ENCODE measurements at regions not wholly inside any gene's neighbourhood (a gene's known extent, or its start where the extent isn't known, plus 50 kb on each side); places are given as distances from the start of the nearest gene placed in this dataset.

DNA sequence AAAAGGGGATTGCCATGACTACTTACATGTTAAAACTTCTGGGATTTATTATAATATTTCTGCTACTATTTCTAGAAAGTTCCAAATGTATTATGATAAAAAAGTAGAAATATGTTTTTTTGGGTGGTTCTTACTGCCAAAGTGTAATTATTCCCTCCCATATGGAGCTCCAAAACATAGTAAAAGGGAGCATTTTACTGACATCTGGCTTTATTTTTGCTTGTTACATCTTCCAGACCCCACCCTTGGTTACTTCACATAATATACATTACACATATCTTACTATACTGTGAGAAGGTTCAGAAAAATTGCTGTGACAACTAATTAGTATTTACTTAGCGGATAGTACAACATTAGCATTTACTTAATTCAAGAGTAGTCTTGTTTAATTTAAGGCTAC is 205.1 kb upstream of the TLL1 start:
- DNase-seq (ENCODE audit: low spot score) = no peak

DNA sequence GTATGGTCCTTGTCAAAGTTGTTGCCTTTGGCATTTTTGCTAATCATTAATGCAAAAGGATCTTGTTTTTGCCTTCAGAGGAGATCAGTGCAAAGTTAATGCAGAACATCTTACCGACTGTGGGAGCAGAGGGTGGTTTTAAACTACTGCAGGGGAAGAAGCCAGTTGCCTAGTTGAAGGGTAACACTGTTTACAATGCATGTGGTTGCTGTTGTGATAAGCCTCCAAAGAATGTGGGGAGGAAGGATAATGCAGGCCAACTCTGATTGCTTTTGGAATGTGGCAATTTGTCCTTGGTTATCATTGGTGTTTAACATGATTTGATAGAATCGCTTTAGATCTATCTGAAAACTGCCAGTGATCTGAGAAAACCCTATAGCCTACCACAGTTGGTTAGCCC is 204.3 kb upstream of the TLL1 start:
- no peak for DNase-seq (ENCODE audit: low spot score)

DNA sequence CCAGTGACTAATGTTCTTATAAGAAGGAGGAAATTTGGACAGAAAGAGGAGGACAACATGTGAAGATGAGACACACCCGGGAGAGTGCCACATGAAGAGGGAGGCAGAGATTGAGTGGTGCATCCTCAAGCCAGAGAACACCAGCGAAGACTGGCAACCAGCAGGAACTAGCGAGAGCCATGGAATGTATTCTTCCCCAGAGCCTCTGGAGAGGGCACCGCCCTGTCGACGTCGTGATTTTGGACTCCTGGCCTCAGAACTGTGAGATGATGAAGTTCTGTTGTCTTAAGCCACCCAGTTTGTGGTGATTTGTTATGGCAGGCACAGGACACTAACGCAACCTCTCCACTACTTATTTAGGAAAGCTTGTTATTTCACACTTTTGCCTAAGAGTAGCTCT is 196.0 kb upstream of the TLL1 start:
- no peak for DNase-seq (ENCODE audit: low spot score)

DNA sequence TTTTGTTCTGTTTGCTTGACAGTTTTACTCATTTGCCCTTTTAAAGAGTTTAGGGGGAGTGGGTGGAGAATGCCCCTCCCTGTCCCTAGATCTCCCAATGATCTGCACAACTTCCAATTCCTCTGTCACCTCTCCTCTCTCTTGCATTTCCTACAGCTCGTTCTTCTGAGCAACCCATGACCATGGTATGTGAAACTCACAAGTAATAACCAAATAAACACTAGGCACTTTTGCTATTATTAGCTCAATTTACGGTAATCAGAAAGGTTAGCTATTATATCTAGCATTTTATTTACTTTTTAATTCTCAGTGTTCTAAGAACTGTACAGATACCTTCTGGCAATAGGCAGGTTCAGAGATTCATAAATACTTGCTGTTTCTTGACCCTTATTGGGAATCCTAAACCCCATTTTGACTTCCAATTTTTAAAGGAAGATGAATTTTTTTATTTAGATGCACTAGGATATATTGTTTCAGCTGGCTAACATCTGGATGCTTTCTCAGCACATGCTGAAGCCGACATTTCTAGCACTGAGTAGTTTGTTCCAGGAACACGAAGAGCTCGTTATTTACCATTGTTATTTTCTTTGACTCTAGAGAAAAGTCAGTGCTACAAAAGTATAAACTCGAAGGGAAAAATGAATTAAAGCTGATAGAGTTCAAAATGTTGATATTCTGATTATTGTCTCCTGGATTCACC is 194.7 kb upstream of the TLL1 start:
- no peak for DNase-seq (ENCODE audit: low spot score)

DNA sequence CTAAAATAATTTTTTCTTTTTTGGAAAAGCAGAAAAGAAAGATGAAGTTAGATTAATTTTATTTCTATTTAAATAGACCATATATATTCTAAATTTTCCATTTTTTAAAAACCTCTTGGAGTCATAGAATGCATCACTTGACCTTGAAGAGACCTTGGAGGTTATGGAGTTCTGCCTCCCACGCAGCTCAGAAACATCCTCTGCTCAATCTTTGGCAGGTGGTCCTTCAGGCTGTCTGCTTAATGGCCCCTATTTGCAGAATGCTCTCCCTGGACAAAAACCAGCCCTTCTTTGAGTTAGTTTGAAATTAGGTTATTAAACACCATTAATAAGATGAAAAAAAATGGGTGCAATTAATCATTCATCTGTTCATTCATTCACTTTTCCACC is 194.1 kb upstream of the TLL1 start:
- DNase-seq (ENCODE audit: low spot score) = no peak

DNA sequence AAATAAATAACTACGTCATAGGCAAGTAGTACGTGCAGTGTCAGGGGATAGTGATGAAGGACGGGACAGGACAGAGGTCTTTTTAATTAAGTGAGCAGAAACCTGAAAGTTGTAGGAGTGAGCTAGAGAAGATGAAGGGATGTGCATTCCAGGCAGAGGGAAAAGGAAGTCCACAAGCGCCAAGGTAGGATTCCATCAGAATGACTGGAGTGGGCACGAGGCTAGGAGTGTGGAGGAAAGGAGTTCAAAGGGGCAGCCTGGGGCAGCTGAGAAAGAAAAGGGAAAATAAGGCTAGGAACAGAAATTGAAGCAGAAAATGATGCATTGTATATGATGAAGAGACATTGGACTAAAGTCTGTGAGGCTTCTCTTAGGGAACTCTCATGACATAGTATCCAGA is 192.2 kb upstream of the TLL1 start:
- no peak for DNase-seq (ENCODE audit: low spot score)

DNA sequence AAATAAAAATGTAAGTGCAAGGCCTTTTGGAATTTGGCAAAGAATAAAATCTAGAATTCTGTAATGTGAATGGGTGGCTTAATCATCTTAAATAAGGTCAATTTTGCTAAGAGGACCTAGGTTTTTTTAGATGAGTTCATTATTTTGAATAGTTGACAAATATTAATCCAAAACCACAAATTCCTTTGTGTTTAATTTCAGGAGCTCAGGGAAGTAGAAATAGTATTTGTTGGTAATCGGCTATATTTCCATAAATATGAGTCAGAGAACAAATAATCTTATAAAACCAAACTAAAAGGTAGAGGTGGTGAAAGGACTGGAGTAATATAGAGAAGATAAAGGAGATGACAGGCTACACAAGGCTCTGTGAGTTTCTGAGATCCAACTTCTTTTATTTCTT is 190.4 kb upstream of the TLL1 start:
- DNase-seq (ENCODE audit: low spot score) = no peak

DNA sequence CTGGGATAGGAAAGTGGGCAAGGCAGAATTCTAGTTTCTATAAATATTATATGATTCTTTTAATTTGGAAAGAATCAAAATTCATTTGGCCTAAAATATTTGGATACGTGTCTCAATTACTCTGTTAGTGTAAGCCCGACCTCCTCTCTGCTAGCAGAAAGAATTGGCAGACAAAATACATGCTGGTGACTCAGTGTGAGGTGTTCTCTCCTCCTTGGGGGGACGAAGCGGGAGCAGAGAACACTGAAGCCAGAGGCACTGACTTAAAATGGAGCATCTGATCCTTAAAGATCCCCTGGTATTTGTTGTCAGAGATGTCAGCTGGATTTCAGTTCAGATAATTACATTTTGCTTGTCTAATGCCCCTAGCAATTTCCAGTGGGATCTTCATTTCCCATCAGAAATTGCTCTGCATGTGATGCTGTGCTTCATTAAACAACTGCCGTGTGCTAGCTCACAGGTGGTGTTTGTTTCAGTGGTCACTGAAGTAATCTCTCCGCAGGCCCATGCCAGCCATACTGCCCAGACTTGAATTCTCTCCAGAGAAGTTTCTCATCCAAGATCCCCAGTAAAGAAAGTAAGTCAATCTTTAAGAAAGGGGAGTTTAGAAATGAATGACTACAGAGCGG is 188.7 kb upstream of the TLL1 start:
- DNase-seq (ENCODE audit: low spot score) = no peak

DNA sequence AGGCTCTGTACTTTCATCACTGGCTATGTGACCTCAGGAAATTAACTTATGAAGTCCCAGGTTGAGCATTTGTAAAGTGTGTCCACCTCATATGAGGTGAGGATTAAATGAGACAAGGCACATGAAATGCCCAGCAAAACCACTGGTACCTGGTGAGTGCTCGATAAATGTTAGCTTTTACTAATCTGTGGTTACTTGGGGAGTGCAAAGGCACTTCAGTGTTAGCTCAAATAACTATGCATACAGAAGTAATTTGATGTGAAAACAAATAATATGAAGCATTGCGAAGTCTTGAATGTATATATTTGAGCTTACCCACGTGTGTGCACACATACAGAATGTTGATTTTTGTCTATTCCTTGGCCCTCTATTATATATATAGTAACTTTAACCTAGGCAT is 186.3 kb upstream of the TLL1 start:
- no peak for DNase-seq (ENCODE audit: low spot score)

DNA sequence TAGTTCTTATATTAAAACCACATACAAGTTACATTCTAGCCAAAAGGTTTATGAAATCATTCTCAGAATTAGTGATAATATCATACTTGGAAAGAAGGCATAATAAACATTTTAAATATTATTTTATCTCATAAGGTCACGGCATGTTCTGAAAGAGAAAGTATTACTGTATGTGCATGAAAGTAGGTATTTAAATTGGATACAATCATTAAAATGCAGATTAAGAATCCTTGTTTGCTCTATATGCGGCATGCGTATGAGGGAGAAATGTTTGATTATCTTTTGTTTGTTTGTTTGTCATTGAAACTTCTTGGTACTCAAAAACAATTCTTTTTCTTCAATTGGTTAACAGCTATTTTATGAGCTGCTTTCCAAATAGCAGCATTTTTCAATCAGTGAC is 183.9 kb upstream of the TLL1 start:
- DNase-seq (ENCODE audit: low spot score) = no peak

DNA sequence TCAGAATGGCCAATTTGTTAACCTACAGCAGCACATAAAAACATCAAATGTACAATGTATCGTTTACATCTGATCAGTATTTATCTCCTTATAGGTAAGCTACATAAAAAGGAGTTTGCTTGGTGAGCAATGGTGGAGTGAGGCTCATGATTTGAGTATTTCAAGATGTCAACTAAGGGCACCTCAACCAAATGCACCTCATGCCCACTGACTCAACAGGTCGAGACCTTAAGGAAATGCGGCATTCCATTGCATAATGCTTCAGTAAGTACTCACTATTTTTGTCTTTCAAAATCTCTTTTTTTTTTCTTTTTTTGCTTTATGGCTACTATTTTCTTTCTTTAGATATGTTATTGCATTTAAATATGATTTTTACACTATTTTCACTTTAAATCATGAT is 181.0 kb upstream of the TLL1 start:
- no peak for DNase-seq (ENCODE audit: low spot score)

DNA sequence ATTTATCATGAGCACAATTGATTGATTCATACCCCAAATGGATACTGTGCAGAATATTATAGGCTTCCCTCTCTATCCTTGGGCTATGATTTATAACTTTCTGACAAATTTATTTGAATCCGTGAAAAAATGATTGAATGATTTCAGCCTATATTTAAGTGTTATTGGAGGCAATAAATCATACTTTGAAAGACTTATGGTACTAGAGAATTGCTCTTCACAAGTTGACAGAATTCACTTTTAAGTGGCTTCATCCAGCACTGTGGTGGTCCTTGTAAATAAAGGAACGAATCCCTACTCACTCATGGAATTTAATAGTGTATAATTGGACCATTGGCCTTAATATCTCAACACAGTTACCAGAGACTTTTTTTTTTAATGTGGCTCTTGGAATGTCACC is 174.8 kb upstream of the TLL1 start:
- no peak for DNase-seq (ENCODE audit: low spot score)

DNA sequence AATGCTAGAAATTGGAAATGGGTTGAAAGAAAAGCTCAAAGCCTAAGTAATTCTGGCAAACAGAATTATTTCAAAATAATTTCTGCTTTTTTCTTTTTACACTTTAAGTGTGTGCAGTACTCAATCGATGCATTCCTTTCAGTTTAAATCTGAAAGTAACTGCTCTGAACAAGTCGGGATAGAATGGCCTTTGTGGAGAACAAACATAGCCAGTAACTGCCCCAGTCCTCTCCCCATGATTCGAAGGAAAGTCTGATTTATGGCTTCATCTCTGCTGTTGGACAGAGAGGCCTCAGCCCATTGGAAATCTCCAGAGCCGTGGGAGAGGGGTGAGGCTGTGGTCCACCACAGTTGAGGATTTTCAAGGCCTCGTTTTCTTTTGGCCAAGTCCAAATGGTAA is 174.0 kb upstream of the TLL1 start:
- DNase-seq (ENCODE audit: low spot score) = no peak

DNA sequence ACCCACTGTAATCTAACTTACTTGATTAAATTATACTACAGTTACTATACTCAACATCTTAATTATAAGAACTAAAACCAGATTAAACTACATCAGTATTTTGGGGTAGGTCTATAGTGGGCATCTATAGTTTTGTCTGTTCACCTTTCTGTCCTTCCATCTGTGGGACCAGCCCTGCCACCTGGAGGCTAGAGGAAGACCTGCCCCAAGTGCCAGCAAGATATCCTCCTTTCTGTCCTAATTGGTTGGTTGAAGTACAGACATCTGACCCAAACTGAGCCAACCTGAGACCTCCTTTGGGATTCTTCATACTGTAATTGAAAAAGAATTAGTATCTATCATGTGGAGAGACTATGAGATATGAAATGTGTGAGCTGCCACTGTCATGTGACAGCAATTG is 172.2 kb upstream of the TLL1 start:
- no peak for DNase-seq (ENCODE audit: low spot score)

DNA sequence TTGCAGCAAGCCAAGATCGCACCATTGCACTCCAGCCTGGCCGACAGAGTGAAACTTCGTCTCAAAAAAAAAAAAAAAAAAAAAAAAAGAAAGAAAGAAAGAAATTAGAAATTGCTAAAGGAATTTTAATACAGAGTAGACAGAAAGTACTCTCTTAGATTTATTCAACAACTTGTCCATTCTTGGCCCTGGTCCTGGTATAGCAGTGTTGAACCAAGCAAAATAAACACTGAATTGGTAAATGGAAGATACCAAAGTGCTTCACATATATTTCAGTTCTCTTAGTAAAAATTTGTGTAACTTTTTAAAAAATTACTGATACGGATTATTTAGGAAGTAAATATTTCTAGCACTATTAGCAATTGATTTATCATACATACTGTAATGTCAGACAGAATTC is 165.9 kb upstream of the TLL1 start:
- no peak for DNase-seq (ENCODE audit: low spot score)

DNA sequence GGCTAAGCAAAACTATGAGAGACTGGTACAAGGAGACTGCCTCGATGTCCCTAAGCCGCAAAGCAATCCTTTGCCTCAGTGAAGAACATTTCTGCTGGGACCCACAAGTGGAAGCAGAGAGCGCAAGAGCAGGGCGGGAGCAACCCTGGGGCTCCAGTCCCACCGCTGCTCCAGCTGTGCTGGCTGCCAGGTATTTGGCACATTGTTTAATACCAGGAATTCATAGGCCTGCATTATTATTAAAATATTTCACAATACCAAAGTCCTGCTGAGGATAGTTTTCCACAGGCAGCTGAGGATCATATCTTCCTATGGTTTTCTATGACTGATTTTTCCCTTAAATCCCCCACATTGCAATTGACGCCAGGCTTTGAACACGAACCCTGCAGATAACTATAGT is 163.5 kb upstream of the TLL1 start:
- no peak for DNase-seq (ENCODE audit: low spot score)

DNA sequence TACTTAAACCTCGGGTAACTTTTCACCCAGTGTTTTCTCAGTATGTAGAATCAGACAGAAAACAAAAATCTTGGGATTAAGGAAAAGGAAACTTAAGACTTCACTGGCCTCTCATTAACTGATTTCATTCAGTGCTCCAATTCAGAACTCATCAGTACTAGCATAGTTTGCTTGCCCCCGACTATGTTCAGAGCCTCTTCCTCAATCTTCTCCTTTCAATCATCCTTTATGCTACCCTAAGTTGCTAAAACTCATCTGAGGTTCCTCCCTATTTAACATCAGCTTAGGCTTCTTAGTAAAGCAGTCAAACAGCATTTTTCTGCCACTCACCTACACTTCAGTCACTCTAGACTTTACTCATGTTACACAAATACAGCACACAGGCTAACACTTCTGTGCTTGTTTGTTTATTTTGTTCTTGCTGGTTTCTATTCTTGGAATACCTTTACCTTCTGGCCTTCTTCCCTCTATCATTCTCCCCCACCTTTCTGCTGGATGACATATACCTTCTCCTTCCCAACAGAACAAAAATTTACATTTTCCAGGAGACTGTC is 163.0 kb upstream of the TLL1 start:
- no peak for DNase-seq (ENCODE audit: low spot score)

DNA sequence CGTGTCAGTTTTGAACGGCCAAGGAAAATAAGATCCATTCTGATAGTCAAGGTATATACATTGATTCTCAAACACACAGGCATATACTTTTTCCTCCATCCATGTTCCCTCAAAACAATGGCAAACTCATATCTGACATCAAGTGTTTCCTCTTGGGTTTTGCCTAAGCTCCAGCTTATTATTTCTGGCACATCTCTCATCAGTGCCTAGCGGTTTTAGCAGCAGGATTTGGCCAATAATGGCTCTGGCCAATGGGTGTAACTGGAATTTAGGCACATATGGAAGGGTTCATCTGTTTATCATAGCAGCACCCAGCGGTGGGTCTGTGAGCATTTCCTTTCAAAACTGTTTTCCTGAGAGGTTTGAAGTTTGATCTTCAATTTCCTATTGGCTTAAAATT is 161.6 kb upstream of the TLL1 start:
- no peak for DNase-seq (ENCODE audit: low spot score)

DNA sequence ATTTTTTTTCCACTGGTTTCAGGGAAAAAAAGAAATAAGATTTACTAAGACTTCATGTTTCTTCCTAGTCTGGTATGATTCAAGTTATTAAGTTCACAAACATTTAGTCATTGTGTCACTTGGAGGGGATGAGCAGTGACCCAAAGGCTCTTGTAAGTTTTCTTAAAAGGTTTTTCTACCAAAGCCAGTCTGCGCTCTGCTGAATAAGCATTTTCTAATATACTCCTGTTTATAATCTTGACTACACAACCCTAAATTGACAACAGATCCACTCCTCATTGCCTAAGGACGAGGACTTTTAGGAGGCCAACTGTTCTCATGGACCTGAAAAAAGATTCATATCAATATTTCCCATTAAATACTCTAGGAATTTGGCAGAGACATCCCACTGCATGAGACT is 161.1 kb upstream of the TLL1 start:
- no peak for DNase-seq (ENCODE audit: low spot score)

DNA sequence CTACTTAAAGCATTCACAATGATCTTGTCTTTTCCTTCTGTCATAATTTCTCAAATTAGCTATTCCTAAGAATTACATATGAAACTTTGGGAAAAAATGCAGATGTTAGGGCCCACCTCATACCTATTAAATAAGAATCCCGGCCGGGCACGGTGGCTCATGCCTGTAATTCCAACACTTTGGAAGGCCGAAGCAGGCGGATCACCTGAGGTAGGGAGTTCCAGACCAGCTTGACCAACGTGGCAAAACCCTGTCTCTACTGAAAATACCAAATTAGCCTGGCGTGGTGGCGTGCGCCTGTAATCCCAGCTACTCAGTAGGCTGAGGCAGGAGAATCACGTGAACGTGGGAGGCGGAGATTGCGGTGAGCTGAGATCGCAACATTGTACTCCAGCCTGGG is 158.4 kb upstream of the TLL1 start:
- DNase-seq (ENCODE audit: low spot score) = no peak

DNA sequence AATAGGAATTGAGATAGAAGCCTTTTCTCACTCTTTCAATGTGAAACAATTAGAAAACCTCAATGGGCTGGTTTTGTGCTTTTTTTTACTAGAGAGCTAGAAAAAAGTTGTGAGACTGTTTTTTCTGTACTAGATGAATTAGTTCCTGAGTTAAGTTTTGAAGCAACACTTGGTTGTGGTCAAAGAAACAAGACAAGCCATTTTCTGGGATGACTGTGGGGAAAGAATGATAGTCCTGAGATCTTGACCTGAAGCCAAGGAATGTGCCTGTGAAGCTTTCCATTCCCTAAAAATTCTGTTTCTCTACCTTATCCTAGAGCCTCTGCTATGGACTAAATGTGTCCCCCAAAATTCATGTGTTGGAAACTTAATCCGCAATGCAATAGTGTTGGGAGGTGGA is 157.8 kb upstream of the TLL1 start:
- DNase-seq (ENCODE audit: low spot score) = no peak

DNA sequence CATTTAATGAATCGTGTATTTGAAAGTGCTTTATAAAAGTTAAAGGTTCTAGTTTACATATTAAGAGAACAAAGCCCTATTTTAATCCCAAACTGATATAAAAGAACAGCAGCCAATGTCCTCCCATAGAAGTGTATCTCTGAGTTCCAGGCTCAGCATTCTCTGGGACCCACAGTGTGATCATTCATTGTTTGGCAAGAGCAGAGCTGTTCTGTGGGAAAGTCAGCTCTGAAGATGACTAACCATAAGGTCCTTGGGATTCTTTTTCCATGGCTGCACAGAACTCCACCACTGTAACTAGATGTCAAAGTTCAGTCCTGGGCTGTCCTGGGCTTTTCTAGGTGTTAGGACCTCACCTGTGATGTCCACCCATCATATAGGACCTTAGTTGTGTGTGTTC is 157.0 kb upstream of the TLL1 start:
- no peak for DNase-seq (ENCODE audit: low spot score)

DNA sequence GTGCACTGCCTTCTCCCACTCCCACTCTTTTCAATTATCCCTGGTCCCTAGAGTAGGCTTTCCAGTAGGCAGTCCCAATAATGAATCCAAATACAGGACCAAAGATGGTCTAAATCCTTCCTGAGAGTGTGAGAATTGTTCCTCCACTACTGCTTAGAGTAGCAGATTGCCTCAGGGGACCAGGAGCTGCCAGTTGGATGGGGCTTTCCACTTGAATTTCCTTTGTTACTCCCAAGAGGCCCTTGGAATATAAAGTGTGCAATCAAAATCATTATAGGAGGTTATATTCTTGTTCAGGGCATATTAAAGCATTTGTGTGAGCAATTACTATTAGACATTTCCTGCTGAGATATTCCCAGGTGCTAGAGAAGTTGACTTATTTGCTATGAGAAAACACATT is 156.6 kb upstream of the TLL1 start:
- no peak for DNase-seq (ENCODE audit: low spot score)

DNA sequence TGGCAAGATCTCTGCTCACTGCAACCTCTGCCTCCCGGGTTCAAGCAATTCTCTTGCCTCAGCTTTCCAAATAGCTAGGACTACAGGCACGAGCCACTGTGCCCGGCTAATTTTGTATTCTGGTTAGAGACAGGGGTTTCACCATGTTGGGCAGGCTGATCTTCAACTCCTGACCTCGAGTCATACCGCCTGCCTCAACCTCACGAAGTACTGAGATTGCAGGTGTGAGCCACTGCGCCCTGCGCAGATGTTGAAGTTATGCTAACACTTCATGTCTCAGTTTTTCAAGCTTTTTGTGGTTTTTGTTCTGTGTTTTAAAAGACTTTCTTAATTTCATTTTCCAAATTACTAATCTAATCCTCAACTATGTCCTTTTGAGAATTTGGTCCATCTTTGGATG is 154.4 kb upstream of the TLL1 start:
- DNase-seq (ENCODE audit: low spot score) = no peak

Measured in activated CD4-positive, alpha-beta T cell treated with anti-CD3 and anti-CD28 coated beads, Interleukin-2, Interleukin-4, amounts not matched to agents 100 ng/mL and 50 ng/mL, durations not matched to agents 16 hours and 8 hours (primary cell).